ENCODE measurements at regions not wholly inside any gene's neighbourhood (a gene's known extent, or its start where the extent isn't known, plus 50 kb on each side); places are given as distances from the start of the nearest gene placed in this dataset.

- Histone ChIP-seq H3K27me3 (replicated peaks; ENCODE audit: control insufficient read depth, insufficient read depth, low read length) (no peaks in the 10 kb centered on the region), H3K4me3 (replicated peaks; ENCODE audit: low read depth, low read length) (no peak overlapping the region)
- TF ChIP-seq, protein P1, sequence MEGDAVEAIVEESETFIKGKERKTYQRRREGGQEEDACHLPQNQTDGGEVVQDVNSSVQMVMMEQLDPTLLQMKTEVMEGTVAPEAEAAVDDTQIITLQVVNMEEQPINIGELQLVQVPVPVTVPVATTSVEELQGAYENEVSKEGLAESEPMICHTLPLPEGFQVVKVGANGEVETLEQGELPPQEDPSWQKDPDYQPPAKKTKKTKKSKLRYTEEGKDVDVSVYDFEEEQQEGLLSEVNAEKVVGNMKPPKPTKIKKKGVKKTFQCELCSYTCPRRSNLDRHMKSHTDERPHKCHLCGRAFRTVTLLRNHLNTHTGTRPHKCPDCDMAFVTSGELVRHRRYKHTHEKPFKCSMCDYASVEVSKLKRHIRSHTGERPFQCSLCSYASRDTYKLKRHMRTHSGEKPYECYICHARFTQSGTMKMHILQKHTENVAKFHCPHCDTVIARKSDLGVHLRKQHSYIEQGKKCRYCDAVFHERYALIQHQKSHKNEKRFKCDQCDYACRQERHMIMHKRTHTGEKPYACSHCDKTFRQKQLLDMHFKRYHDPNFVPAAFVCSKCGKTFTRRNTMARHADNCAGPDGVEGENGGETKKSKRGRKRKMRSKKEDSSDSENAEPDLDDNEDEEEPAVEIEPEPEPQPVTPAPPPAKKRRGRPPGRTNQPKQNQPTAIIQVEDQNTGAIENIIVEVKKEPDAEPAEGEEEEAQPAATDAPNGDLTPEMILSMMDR (IDR thresholded peaks at IDR 0.05; ENCODE audit: insufficient read depth, low read length, poor library complexity, severe bottlenecking), result no peak
Observed at GRCh38 chr3:33947272-33948195, 149.1 kb downstream of the PDCD6IP start.

GRCh38 chr3:33949074-33949473 is 150.6 kb downstream of the PDCD6IP start:
- no peaks in the 10 kb centered on the region for H3K36me3 ChIP-seq (ENCODE audit: control insufficient read depth, insufficient read depth, low read length)

More at GRCh38 chr3:33947272-33948195, 149.1 kb downstream of the PDCD6IP start:
- no peaks in the 10 kb centered on the region for H3K36me3 ChIP-seq (ENCODE audit: control insufficient read depth, insufficient read depth, low read length)
- DNase-seq (ENCODE audit: extremely low read depth, insufficient read length), result no peak

DNA sequence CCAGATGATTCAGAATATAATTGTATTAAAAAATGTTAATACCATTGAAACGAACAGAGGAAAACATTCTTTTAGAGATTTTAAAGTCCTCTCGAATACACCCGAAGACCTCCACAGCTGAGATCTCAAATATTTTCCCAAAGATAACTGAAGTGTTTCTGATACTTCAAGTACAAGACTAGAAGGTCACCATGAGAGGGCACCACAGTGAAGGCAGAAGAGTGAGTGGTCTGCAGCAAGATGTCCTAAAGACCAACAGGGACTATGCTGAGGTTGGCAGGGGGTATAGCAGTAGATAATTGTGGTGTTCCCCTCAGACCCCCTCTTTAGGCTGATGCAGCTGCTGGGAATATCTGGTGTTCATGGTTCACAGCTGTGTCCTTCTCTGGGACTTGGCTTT is 156.5 kb downstream of the PDCD6IP start:
- no peaks in the 10 kb centered on the region; the same call in 1 of the 2 replicates for H3K27me3 ChIP-seq (replicated peaks; ENCODE audit: control insufficient read depth, insufficient read depth, low read length)
- H3K4me3 ChIP-seq (replicated peaks; ENCODE audit: low read depth, low read length), result no peak overlapping the region
- no peak for DNase-seq (ENCODE audit: extremely low read depth, insufficient read length)
- TF ChIP-seq, protein P1 (IDR thresholded peaks at IDR 0.05; ENCODE audit: insufficient read depth, low read length, poor library complexity, severe bottlenecking), result peak; percentile 58
- H3K36me3 ChIP-seq (ENCODE audit: control insufficient read depth, insufficient read depth, low read length), result no peaks in the 10 kb centered on the region

More at GRCh38 chr3:33949074-33949473, 150.6 kb downstream of the PDCD6IP start:
- H3K4me3 ChIP-seq (replicated peaks; ENCODE audit: low read depth, low read length), result no peak overlapping the region
- no peak for DNase-seq (ENCODE audit: extremely low read depth, insufficient read length)
- H3K27me3 ChIP-seq (replicated peaks; ENCODE audit: control insufficient read depth, insufficient read depth, low read length), result no peaks in the 10 kb centered on the region
- TF ChIP-seq, protein P1 (IDR thresholded peaks at IDR 0.05; ENCODE audit: insufficient read depth, low read length, poor library complexity, severe bottlenecking), result no peak

DNA sequence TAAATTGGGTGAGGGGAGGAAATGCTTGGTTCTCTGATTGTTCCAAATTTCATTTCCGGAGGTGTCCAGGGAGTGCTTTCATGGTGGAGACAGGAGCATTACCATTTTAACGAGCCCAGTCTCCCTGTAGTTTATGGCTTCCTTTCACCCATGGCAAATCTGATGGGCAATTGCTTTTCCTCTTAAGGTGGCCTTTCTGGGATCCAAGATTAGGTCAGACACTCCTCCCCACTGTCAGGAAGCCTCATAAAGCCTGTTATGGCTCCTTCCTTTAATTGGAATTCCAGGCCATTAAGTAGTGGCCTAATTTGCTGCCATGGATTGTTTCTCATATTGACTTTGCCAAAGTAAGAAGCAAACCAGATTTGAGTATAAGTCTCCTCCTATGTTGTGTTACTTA is 157.8 kb downstream of the PDCD6IP start:
- TF ChIP-seq, protein P1 (IDR thresholded peaks at IDR 0.05; ENCODE audit: insufficient read depth, low read length, poor library complexity, severe bottlenecking), result no peak
- H3K27me3 ChIP-seq (replicated peaks; ENCODE audit: control insufficient read depth, insufficient read depth, low read length), result no peaks in the 10 kb centered on the region; the same call in 1 of the 2 replicates
- H3K4me3 ChIP-seq (replicated peaks; ENCODE audit: low read depth, low read length), result no peak overlapping the region
- DNase-seq (ENCODE audit: extremely low read depth, insufficient read length), result no peak
- no peaks in the 10 kb centered on the region for H3K36me3 ChIP-seq (ENCODE audit: control insufficient read depth, insufficient read depth, low read length)

GRCh38 chr3:33956776-33957175 is 158.3 kb downstream of the PDCD6IP start:
- H3K27me3 ChIP-seq (replicated peaks; ENCODE audit: control insufficient read depth, insufficient read depth, low read length), result no peaks in the 10 kb centered on the region; the same call in 1 of the 2 replicates
- H3K36me3 ChIP-seq (ENCODE audit: control insufficient read depth, insufficient read depth, low read length), result no peaks in the 10 kb centered on the region
- no peak overlapping the region for H3K4me3 ChIP-seq (replicated peaks; ENCODE audit: low read depth, low read length)
- no peak for DNase-seq (ENCODE audit: extremely low read depth, insufficient read length)
- TF ChIP-seq, protein P1 (IDR thresholded peaks at IDR 0.05; ENCODE audit: insufficient read depth, low read length, poor library complexity, severe bottlenecking), result no peak

Measured in GM06990 (cell line).